DOHH2 (cell line): ENCODE measurements at regions not wholly inside any gene's neighbourhood (a gene's known extent, or its start where the extent isn't known, plus 50 kb on each side); places are given as distances from the start of the nearest gene placed in this dataset.

Experiments
- H3F3A ChIP-seq: fragments of 200-600 bp; sonication (generic), shearing (Covaris generic); 2 replicates; pipeline ENCODE4 v1.6.0; 2016; ENCODE audit warnings: antibody characterized with exemption, mild to moderate bottlenecking; ENCODE audit not compliant: control insufficient read depth, insufficient read depth
- H3K27ac ChIP-seq: fragments of 200-600 bp; sonication (generic); 2 replicates; pipeline ENCODE4 v1.5.1; 2014; ENCODE audit warnings: low read depth, mild to moderate bottlenecking, low read length, moderate library complexity
- H3K27me3 ChIP-seq: fragments of 200-600 bp; sonication (generic); 2 replicates; pipeline ENCODE4 v1.6.1; 2014; ENCODE audit warnings: mild to moderate bottlenecking, low read length, mixed read lengths; ENCODE audit not compliant: control insufficient read depth
- H3K36me3 ChIP-seq: fragments of 200-600 bp; sonication (generic); 2 replicates; pipeline ENCODE4 v1.6.1; 2014; ENCODE audit warnings: mild to moderate bottlenecking, low read length, moderate library complexity, mixed read lengths; ENCODE audit not compliant: control insufficient read depth
- H3K4me1 ChIP-seq: fragments of 200-600 bp; sonication (generic); 2 replicates; pipeline ENCODE4 v1.6.1; 2014; ENCODE audit warnings: mild to moderate bottlenecking, low read length, mixed read lengths; ENCODE audit not compliant: control insufficient read depth
- H3K4me2 ChIP-seq: fragments of 200-600 bp; sonication (generic); 2 replicates; pipeline ENCODE4 v1.6.0; 2014; ENCODE audit warnings: mild to moderate bottlenecking, low read length, moderate library complexity
- H3K4me3 ChIP-seq: fragments of 200-600 bp; sonication (generic); 2 replicates; pipeline ENCODE4 v1.5.1; 2014; ENCODE audit warnings: mild to moderate bottlenecking, low read length, mixed read lengths
- H3K79me2 ChIP-seq: fragments of 200-600 bp; sonication (generic); 2 replicates; pipeline ENCODE4 v1.6.1; 2014; ENCODE audit warnings: mild to moderate bottlenecking, low read length, mixed read lengths; ENCODE audit not compliant: control insufficient read depth
- H3K9me2 ChIP-seq: fragments of 200-600 bp; sonication (generic); replicated peaks from 2 replicates; pipeline ENCODE4 v1.6.1; 2014; ENCODE audit warnings: mild to moderate bottlenecking, low read length, mixed read lengths; ENCODE audit not compliant: control insufficient read depth
- H3K9me3 ChIP-seq: fragments of 200-600 bp; sonication (generic); 2 replicates; pipeline ENCODE4 v1.6.1; 2014; ENCODE audit warnings: antibody characterized with exemption, low read length, mixed read lengths; ENCODE audit not compliant: control insufficient read depth, insufficient read depth
- H4K20me1 ChIP-seq: fragments of 200-600 bp; sonication (generic); 2 replicates; pipeline ENCODE4 v1.6.0; 2014; ENCODE audit warnings: low read depth, mild to moderate bottlenecking, antibody characterized with exemption, low read length, moderate library complexity; ENCODE audit not compliant: control insufficient read depth, insufficient read depth
- CTCF ChIP-seq: fragments of 200-600 bp; sonication (generic); IDR thresholded peaks from one replicate; pipeline ENCODE4 v1.5.1; 2014; ENCODE audit warnings: antibody characterized with exemption, mild to moderate bottlenecking, low read depth, low read length; ENCODE audit not compliant: poor library complexity, severe bottlenecking
- EZH2phosphoT487 ChIP-seq: fragments of 200-600 bp; sonication (generic); IDR thresholded peaks from 2 replicates; pipeline ENCODE4 v1.6.1; 2017; ENCODE audit warnings: borderline replicate concordance, mild to moderate bottlenecking, antibody characterized with exemption, low read length, moderate library complexity, mixed read lengths

GRCh38 chr20:60430516-60431001 lies 472.3 kb downstream of the CDH26 start:
- Histone ChIP-seq H3K9me3 (no peaks in the 10 kb centered on the region), H3F3A (no peaks in the 10 kb centered on the region), H3K9me2 (no peaks in the 10 kb centered on the region), H3K27ac (no peak overlapping the region), H3K79me2 (no peaks in the 10 kb centered on the region), H3K4me3 (no peak overlapping the region), H3K4me1 (no peaks in the 10 kb centered on the region), H3K36me3 (no peaks in the 10 kb centered on the region), H3K4me2 (no peak overlapping the region), H4K20me1 (no peaks in the 10 kb centered on the region), H3K27me3 (no peaks in the 10 kb centered on the region)
- TF ChIP-seq EZH2phosphoT487, result no peak
- TF ChIP-seq CTCF, result no peak

GRCh38 chr20:60431349-60431748 lies 473.1 kb downstream of the CDH26 start:
- Histone ChIP-seq H4K20me1 (no peaks in the 10 kb centered on the region), H3K27me3 (no peaks in the 10 kb centered on the region)
- TF ChIP-seq CTCF (no peak), EZH2phosphoT487 (no peak)

GRCh38 chr20:60437418-60437817 lies 479.2 kb downstream of the CDH26 start:
- Histone ChIP-seq H3K27ac (no peak overlapping the region), H3K9me2 (no peaks in the 10 kb centered on the region), H3K4me1 (no peaks in the 10 kb centered on the region), H4K20me1 (no peaks in the 10 kb centered on the region), H3F3A (no peaks in the 10 kb centered on the region), H3K4me2 (no peak overlapping the region), H3K9me3 (no peaks in the 10 kb centered on the region; the same call in 1 of the 2 replicates), H3K27me3 (no peaks in the 10 kb centered on the region), H3K4me3 (no peak overlapping the region), H3K79me2 (no peaks in the 10 kb centered on the region), H3K36me3 (no peaks in the 10 kb centered on the region)
- TF ChIP-seq CTCF (no peak), EZH2phosphoT487 (no peak)

More at GRCh38 chr20:60431349-60431748, 473.1 kb downstream of the CDH26 start:
- Histone ChIP-seq H3K9me3 (no peaks in the 10 kb centered on the region), H3K27ac (no peak overlapping the region), H3K4me1 (no peaks in the 10 kb centered on the region), H3K4me3 (no peak overlapping the region), H3K9me2 (no peaks in the 10 kb centered on the region), H3F3A (no peaks in the 10 kb centered on the region), H3K4me2 (no peak overlapping the region), H3K79me2 (no peaks in the 10 kb centered on the region), H3K36me3 (no peaks in the 10 kb centered on the region)
